Mesenchymal stem cell (in vitro differentiated cells and primary cell): ENCODE measurements at regions not wholly inside any gene's neighbourhood (a gene's known extent, or its start where the extent isn't known, plus 50 kb on each side); places are given as distances from the start of the nearest gene placed in this dataset.

ENCODE experiments used
- DNase-seq: peaks from one replicate; pipeline ENCODE4 v3.0.0-alpha.2; 2013
- H2AFZ ChIP-seq: one replicate; pipeline ENCODE4 v1.6.1; 2013; ENCODE audit warnings: low read depth, mild to moderate bottlenecking, control low read depth, inconsistent platforms, low read length, moderate library complexity
- H2AK5ac ChIP-seq: 2 replicates; pipeline ENCODE4 v1.6.1; 2013; ENCODE audit warnings: low read length, moderate library complexity, mild to moderate bottlenecking, inconsistent platforms; ENCODE audit not compliant: severe bottlenecking
- H2BK120ac ChIP-seq: one replicate; pipeline ENCODE4 v1.6.1; 2013; ENCODE audit warnings: low read depth, mild to moderate bottlenecking, inconsistent platforms, low read length, moderate library complexity
- H2BK12ac ChIP-seq, 2 experiments: one replicate each; pipeline ENCODE4 v1.6.1; 2013; ENCODE audit warnings: inconsistent platforms in 2 of 2, low read length in 2 of 2, mild to moderate bottlenecking in 2 of 2, moderate library complexity in 2 of 2, control low read depth in 1 of 2
- H2BK15ac ChIP-seq: one replicate; pipeline ENCODE4 v1.6.1; 2013; ENCODE audit warnings: mild to moderate bottlenecking, low read depth, inconsistent platforms; ENCODE audit not compliant: poor library complexity, severe bottlenecking
- H2BK5ac ChIP-seq: 2 replicates; pipeline ENCODE4 v1.6.1; 2013; ENCODE audit warnings: low read depth, mild to moderate bottlenecking, low read length, control low read depth, inconsistent platforms; ENCODE audit not compliant: poor library complexity, severe bottlenecking
- H3K14ac ChIP-seq, 2 experiments: one replicate each; pipeline ENCODE4 v1.6.1; 2013; ENCODE audit warnings: inconsistent platforms in 2 of 2, low read length in 2 of 2, control low read depth in 1 of 2, mild to moderate bottlenecking in 1 of 2, moderate library complexity in 1 of 2
- H3K18ac ChIP-seq, 2 experiments: one replicate each; pipeline ENCODE4 v1.6.1; 2013; ENCODE audit warnings: inconsistent platforms in 2 of 2, low read length in 2 of 2, control low read depth in 1 of 2, low read depth in 1 of 2, mild to moderate bottlenecking in 1 of 2
- H3K23ac ChIP-seq, 2 experiments: one replicate each; pipeline ENCODE4 v1.6.1; 2013; ENCODE audit warnings: inconsistent platforms in 2 of 2, low read length in 2 of 2, mild to moderate bottlenecking in 2 of 2, moderate library complexity in 2 of 2, control low read depth in 1 of 2
- H3K27ac ChIP-seq: 2 replicates; pipeline ENCODE4 v1.5.1; 2013; ENCODE audit warnings: mild to moderate bottlenecking, moderate library complexity, low read length, control low read depth, inconsistent platforms; ENCODE audit not compliant: poor library complexity, severe bottlenecking
- H3K27me3 ChIP-seq, 2 experiments: 2 replicates each; pipeline versions ENCODE4 v1.6.1 to v1.7.0; 2013; ENCODE audit warnings: low read length in 2 of 2, mild to moderate bottlenecking in 2 of 2, moderate library complexity in 2 of 2, control low read depth in 1 of 2, inconsistent platforms in 1 of 2; ENCODE audit not compliant: control insufficient read depth in 1 of 2, insufficient read depth in 1 of 2
- H3K36me3 ChIP-seq, 2 experiments: 2 replicates each; pipeline versions ENCODE4 v1.6.1 to v1.7.0; 2013; ENCODE audit warnings: low read length in 2 of 2, control low read depth in 1 of 2, inconsistent platforms in 1 of 2, low read depth in 1 of 2, mild to moderate bottlenecking in 1 of 2; ENCODE audit not compliant: insufficient read depth in 2 of 2, control insufficient read depth in 1 of 2
- H3K4ac ChIP-seq, 2 experiments: one replicate each; pipeline ENCODE4 v1.6.1; 2013; ENCODE audit warnings: inconsistent platforms in 2 of 2, low read length in 2 of 2, mild to moderate bottlenecking in 2 of 2, moderate library complexity in 2 of 2, control low read depth in 1 of 2, low read depth in 1 of 2
- H3K4me1 ChIP-seq: 2 replicates; pipeline ENCODE4 v1.6.1; 2013; ENCODE audit warnings: low read depth, low read length, control low read depth; ENCODE audit not compliant: control insufficient read depth, insufficient read depth
- H3K4me2 ChIP-seq: 2 replicates; pipeline ENCODE4 v1.6.1; 2013; ENCODE audit warnings: low read length, mild to moderate bottlenecking, inconsistent platforms; ENCODE audit not compliant: poor library complexity, severe bottlenecking
- H3K4me3 ChIP-seq, 2 experiments: 2 replicates each; pipeline versions ENCODE4 v1.5.1 to v1.7.0; 2013; ENCODE audit warnings: low read length in 2 of 2, mild to moderate bottlenecking in 2 of 2, control low read depth in 1 of 2, low read depth in 1 of 2; ENCODE audit not compliant: insufficient read depth in 1 of 2
- H3K79me1 ChIP-seq: replicated peaks from 2 replicates; pipeline ENCODE4 v1.6.1; 2013; ENCODE audit warnings: mild to moderate bottlenecking, control low read depth, low read length, inconsistent platforms; ENCODE audit not compliant: poor library complexity, severe bottlenecking
- H3K9ac ChIP-seq: 2 replicates; pipeline ENCODE4 v1.7.0; 2013; ENCODE audit warnings: mild to moderate bottlenecking, low read length, moderate library complexity
- H3K9me3 ChIP-seq: 2 replicates; pipeline ENCODE4 v1.7.0; 2013; ENCODE audit warnings: mild to moderate bottlenecking, low read length; ENCODE audit not compliant: control insufficient read depth
- H4K8ac ChIP-seq: one replicate; pipeline ENCODE4 v1.6.1; 2013; ENCODE audit warnings: inconsistent platforms, mild to moderate bottlenecking, low read length, moderate library complexity
- H4K91ac ChIP-seq: one replicate; pipeline ENCODE4 v1.6.1; 2013; ENCODE audit warnings: mild to moderate bottlenecking, low read length, inconsistent platforms
- WGBS: methylation state at CpG from one replicate; pipeline ENCODE4 v1.1.7; 2013; ENCODE audit warnings: mixed read lengths; 5-methylcytosine and 5-hydroxymethylcytosine counted together

GRCh38 chr6:28816909-28817807 lies 106.6 kb downstream of the TRIM27 start:
- H3K23ac ChIP-seq = no peak overlapping the region
- H3K4ac ChIP-seq = no peak overlapping the region
- H3K4me3 ChIP-seq = peak overlapping the region in 1 of 2 experiments; percentile 66
- WGBS = 3% methylated on average over 17 of the region's 27 CpGs
- H2BK5ac ChIP-seq = no peak overlapping the region
- H3K9me3 ChIP-seq = no peaks in the 10 kb centered on the region
- H2BK12ac ChIP-seq = no peak overlapping the region
- H3K27me3 ChIP-seq = peaks cover 54 to 62% of the 10 kb centered on the region in 2 experiments
- H2AK5ac ChIP-seq = no peak overlapping the region
- no peak overlapping the region for H2AFZ ChIP-seq
- peak; percentile 54 for DNase-seq
- H3K18ac ChIP-seq = no peak overlapping the region
- H3K36me3 ChIP-seq = no peaks in the 10 kb centered on the region
- no peak overlapping the region for H4K91ac ChIP-seq
- H2BK120ac ChIP-seq = no peak overlapping the region
- H3K79me1 ChIP-seq = no peaks in the 10 kb centered on the region
- no peak overlapping the region for H3K27ac ChIP-seq
- peaks cover 7% of the 10 kb centered on the region for H3K4me1 ChIP-seq
- H3K9ac ChIP-seq = no peak overlapping the region
- H4K8ac ChIP-seq = no peak overlapping the region
- H3K14ac ChIP-seq = no peak overlapping the region
- peak overlapping the region; percentile 33 for H3K4me2 ChIP-seq
- no peak overlapping the region for H2BK15ac ChIP-seq

GRCh38 chr6:28817808-28818145 lies 106.0 kb downstream of the TRIM27 start:
- Histone ChIP-seq H2BK15ac (no peak overlapping the region), H3K4ac (no peak overlapping the region), H3K36me3 (no peaks in the 10 kb centered on the region), H2BK120ac (no peak overlapping the region), H3K27me3 (peaks cover 50 to 56% of the 10 kb centered on the region in 2 experiments), H3K9me3 (no peaks in the 10 kb centered on the region), H3K4me2 (peak overlapping the region; percentile 33), H3K14ac (no peak overlapping the region), H3K18ac (no peak overlapping the region), H2AK5ac (no peak overlapping the region), H3K23ac (no peak overlapping the region), H3K27ac (no peak overlapping the region), H4K8ac (no peak overlapping the region), H4K91ac (no peak overlapping the region), H3K79me1 (no peaks in the 10 kb centered on the region), H2AFZ (no peak overlapping the region), H2BK5ac (no peak overlapping the region), H2BK12ac (no peak overlapping the region), H3K4me1 (peaks cover 7% of the 10 kb centered on the region), H3K9ac (no peak overlapping the region), H3K4me3 (peak overlapping the region in 1 of 2 experiments; percentile 66)
- WGBS = 16% methylated on average over 7 of the region's 7 CpGs
- no peak for DNase-seq

GRCh38 chr6:28824793-28825731 lies 98.7 kb downstream of the TRIM27 start:
- Histone ChIP-seq H2BK15ac (no peak overlapping the region), H3K4me1 (peaks cover 2% of the 10 kb centered on the region), H4K91ac (no peak overlapping the region), H3K14ac (no peak overlapping the region), H3K9ac (peak overlapping the region; percentile 29), H3K23ac (no peak overlapping the region), H2BK120ac (no peak overlapping the region), H3K4me3 (peak overlapping the region in 1 of 2 experiments; percentile 72), H2BK5ac (no peak overlapping the region), H2AK5ac (no peak overlapping the region), H3K27ac (no peak overlapping the region), H3K4me2 (peak overlapping the region; percentile 62), H3K36me3 (no peaks in the 10 kb centered on the region), H4K8ac (no peak overlapping the region), H3K18ac (no peak overlapping the region), H3K79me1 (no peaks in the 10 kb centered on the region), H3K27me3 (peaks cover 36 to 52% of the 10 kb centered on the region in 2 experiments), H3K4ac (no peak overlapping the region), H3K9me3 (no peaks in the 10 kb centered on the region), H2BK12ac (no peak overlapping the region), H2AFZ (no peak overlapping the region)
- no peak for DNase-seq
- 3% methylated on average over 33 of the region's 34 CpGs for WGBS
